HG02642 (cell line): ENCODE measurements at regions not wholly inside any gene's neighbourhood (a gene's known extent, or its start where the extent isn't known, plus 50 kb on each side); places are given as distances from the start of the nearest gene placed in this dataset.

Experiments used
- ATAC-seq: cut with Tn5 transposase; IDR thresholded peaks from one replicate; pipeline ENCODE4 v1.9.1; 2021; ENCODE audit warnings: mild to moderate bottlenecking; ENCODE audit not compliant: unreplicated experiment, poor library complexity

- ATAC-seq = no peak
Measured at GRCh38 chr1:221907166-221907932, 165.5 kb upstream of the DUSP10 start.

DNA sequence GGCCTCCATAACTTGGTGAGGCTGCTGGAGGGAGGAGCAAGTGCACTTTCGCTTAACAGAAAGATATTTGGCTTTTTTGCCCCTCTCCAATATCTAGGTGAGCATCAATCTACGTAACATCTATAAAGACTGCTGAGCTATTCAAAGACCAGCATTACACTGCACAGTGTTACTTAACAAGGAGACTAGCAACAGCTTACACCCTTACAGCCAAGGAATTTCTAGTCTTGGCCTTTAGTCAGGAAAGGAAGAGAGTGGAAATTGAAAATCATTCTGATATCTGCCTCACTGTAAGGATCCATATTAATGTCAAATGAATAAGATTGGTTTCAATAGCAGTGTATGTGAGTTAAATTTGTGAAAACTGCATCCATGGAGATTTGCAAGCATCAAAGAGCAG, 163.9 kb upstream of the DUSP10 start:
- ATAC-seq = no peak

- ATAC-seq = no peak
Measured at GRCh38 chr1:221904319-221904718, 162.4 kb upstream of the DUSP10 start.

GRCh38 chr1:221903594-221903993, 161.7 kb upstream of the DUSP10 start:
- no peak for ATAC-seq

GRCh38 chr1:221902961-221903360, 161.1 kb upstream of the DUSP10 start:
- no peak for ATAC-seq

- no peak for ATAC-seq
Measured at GRCh38 chr1:221900678-221901077, 158.8 kb upstream of the DUSP10 start.

DNA sequence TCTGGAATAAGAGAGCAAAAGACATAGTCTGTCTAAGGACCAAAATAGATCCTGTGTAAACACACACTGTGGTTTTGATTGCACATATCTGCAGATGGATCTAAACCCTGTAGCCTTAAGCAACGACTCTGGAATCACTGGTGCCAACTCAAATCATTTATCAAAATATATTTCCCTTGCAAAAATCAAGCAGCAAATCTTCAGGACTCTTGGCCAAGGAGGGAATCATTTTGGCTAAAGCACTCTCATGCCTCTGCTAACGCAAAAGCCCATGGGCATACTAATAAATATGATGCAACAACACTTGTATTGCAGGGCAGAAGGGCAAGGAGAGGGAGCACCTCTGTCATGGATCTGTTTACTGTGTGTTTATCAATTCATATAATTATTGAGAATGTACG, 155.4 kb upstream of the DUSP10 start:
- ATAC-seq = no peak

GRCh38 chr1:221892301-221892830, 150.5 kb upstream of the DUSP10 start:
- no peak for ATAC-seq

DNA sequence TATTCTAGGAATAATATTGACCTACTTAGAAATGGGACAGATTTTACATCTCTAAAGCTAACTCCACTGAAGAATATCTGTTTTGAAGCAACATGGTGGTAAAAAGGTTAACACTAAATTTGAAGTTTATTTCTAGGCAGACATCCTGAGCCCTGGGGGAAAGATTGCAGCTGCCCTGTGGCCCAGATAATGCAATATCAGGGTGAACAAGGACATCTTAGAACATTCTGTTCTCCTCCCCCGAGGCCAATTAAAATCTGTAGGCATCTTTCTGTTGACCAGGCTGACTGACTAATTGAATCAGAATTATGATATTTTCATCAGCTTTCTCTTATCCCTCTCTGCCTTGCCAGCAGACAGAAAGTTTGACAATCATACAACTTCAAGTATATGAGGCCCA, 149.8 kb upstream of the DUSP10 start:
- no peak for ATAC-seq

DNA sequence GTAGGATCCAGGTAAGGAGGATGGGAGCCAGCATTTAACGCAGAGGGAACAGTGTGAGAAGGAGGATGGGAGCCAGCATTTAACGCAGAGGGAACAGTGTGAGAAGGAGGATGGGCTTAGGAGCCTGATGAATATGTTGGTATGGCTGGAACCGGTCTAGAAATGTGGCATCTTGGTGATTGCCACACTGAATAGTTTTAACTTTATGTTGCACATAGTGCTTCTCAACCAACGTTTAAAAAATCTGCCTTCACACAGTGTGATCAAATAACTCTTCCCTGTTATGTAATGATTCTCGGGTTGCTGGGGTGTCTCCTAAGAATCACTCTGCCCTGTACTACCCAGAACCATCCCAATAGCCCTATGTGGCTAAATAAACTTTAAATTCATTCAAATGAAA, 146.9 kb upstream of the DUSP10 start:
- no peak for ATAC-seq

GRCh38 chr1:221888218-221888617, 146.3 kb upstream of the DUSP10 start:
- no peak for ATAC-seq

GRCh38 chr1:221887758-221888157, 145.9 kb upstream of the DUSP10 start:
- ATAC-seq = no peak

DNA sequence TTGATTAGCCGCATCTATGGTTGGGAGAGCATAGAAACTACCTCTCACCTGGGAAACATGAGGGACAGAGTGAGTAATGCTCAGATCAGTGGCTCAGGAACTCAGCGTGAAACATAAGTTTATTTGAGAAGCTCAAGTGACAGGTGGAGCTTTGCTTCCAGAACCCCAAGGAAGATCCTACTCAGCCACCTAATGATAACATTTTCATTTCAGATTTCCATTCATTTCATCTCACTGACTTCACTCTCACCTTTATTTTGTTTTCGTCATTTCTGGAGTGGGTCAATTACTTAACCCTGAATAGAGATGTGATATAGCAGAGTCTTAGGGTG, 145.5 kb upstream of the DUSP10 start:
- ATAC-seq = no peak

- ATAC-seq = no peak
Measured at GRCh38 chr1:221886743-221887414, 145.0 kb upstream of the DUSP10 start.

DNA sequence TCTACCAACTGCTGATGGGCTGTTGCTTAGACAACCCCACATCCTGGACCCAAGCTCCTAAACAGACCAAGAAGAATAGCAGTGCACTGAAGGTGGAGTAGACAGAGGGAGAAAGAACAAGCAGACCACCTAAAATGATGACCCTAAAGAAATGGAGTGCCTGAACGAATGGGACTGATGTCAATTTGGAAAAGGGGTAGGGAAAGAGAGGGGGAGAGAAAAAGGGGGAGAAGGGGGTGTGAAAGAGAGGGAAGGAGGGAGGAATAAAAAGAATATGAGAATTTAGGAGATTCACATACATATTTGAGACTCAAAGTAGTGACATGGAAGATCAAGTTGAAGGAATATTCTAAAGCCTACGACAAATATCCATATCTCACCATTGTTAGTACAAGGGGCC, 144.4 kb upstream of the DUSP10 start:
- ATAC-seq = no peak

DNA sequence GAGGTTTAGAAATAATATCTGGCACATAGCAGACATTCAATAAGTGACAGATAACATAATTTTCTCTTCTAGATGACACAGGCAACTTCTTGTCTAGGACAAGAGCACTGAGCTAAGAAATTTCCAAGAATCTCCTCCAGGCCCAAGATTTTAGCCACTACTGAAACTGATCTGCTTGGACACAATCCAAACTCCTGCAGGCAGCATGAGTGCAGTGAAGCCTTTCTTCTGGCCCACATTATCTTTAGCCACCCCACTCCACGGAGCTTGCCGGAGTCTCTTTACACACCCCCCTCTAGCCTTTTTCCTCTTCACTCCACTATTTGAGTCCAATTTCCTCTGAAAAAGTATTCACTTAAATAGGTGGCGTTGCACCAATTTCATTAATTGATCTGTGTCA, 142.9 kb upstream of the DUSP10 start:
- no peak for ATAC-seq

DNA sequence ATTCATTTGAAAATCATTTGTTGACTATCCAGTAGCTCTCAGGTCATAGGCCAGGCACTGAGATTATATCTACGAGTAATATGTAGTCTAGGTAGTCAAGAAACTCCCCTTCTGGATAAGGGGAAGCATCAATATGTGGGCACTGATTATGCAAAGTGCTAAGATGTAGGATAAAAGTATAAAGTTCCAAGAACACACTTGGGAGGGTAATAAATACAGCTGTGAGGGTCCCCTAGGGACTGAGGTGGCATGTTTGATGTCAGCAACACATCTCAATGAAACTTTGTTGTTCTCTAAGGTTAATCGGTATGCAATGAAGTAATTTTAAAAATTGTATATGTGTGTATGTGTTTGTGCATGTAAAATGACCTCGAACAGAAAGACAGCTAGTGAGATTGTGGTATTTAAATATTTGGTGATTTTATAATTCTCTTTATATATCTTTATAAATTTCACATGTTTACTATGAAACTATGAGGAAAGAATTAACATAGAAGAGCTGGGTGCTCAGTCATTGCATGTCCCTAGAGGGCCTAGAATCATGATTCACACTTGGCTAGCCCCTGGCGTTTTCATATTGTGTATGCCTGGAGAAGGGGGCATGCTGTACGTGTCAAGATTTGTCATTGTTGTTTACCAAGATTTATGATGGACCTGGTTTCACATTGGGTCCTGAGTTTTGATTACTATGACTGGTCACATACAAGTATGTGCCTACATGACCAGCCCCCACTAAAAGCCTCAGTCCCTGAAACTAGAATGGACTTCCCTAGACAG, 140.1 kb upstream of the DUSP10 start:
- no peak for ATAC-seq

DNA sequence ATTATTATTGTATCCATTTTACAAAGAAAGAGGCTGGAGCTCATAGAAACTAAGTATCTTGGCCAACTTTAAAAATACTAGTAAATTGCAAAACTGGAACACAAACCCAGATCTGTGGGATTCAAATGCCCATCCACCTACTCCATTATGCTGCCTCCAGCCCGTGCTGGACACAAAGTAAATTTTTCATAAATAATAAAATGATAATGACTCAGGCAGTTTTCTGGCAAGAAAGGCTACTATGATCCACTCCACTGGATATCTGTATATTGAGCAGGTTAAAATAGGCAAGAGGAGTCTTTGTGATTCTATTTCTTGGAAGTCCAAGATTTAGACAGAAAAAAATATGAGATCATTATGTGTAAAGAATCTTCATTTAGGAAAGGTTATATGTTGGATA, 138.3 kb upstream of the DUSP10 start:
- no peak for ATAC-seq

DNA sequence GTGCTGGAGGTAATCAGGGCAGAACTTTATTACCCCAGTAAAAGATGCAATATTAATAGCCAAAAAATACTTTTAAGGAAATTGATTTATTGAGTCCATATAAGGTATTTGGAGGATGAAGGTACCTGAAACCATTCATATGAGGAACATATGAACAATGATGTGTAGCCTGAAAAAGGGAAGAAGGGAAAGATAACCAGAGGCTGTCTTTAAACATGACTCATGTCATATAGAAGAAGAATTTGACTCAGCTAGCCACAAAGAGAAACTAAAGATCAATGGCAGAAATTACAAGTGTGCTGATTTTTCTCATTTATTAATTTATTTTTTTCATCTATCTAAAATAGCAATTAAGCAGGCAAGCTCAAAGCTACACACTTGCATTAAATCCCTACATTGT, 136.2 kb upstream of the DUSP10 start:
- ATAC-seq = peak; percentile 81

GRCh38 chr1:221877311-221877710, 135.4 kb upstream of the DUSP10 start:
- no peak for ATAC-seq

DNA sequence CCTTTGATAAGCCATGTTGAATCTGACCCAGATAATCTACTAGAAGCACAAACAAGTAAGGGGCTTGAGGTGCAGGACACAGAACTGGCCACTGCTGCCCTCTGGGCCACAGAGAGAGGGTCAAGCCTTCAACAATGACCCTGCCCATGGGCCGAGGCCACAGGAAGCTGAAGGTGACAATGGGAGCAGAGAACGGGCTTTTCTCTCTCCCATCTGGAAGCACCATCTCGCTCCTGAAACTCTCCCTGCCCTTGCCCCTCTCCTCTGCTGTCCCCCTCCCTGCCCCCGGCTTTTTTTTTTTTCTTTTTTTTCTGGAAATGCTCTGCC, 133.1 kb upstream of the DUSP10 start:
- no peak for ATAC-seq
